ENCODE measurements at regions not wholly inside any gene's neighbourhood (a gene's known extent, or its start where the extent isn't known, plus 50 kb on each side); places are given as distances from the start of the nearest gene placed in this dataset.

- Histone ChIP-seq H3K4me3 (ENCODE audit: low read length) (no peak overlapping the region), H3K36me3 (ENCODE audit: insufficient read depth, low read length) (no peaks in the 10 kb centered on the region), H3K4me2 (ENCODE audit: low read length) (no peak overlapping the region), H3F3A (ENCODE audit: insufficient read depth, low read length, poor library complexity, severe bottlenecking) (no peaks in the 10 kb centered on the region), H3K9ac (ENCODE audit: low read length) (no peak overlapping the region), H3K9me3 (ENCODE audit: low read length) (no peaks in the 10 kb centered on the region), H2AFZ (ENCODE audit: low read depth, low read length) (no peak overlapping the region), H4K20me1 (ENCODE audit: insufficient read depth) (no peaks in the 10 kb centered on the region), H3K27ac (ENCODE audit: low read length) (no peak overlapping the region), H3K79me2 (replicated peaks; ENCODE audit: insufficient read depth, low read length) (no peaks in the 10 kb centered on the region), H3K27me3 (ENCODE audit: insufficient read depth, low read depth, low read length) (no peaks in the 10 kb centered on the region), H3K9me2 (ENCODE audit: insufficient read depth, low read length) (no peaks in the 10 kb centered on the region)
- TF ChIP-seq EZH2 (IDR thresholded peaks at IDR 0.05; ENCODE audit: borderline replicate concordance, insufficient read depth, low read length, poor library complexity, severe bottlenecking), result no peak
- no peak for TF ChIP-seq POLR2AphosphoS5 (IDR thresholded peaks at IDR 0.05)
- TF ChIP-seq EP300 (conservative IDR thresholded peaks at IDR 0.05; ENCODE audit: poor library complexity, severe bottlenecking), result no peak
- no peak for TF ChIP-seq CTCF (IDR thresholded peaks at IDR 0.05; ENCODE audit: poor library complexity, severe bottlenecking)
Measured at GRCh38 chr18:77601567-77601966, 351.9 kb downstream of the GALR1 start.

GRCh38 chr18:77607087-77607486 is 357.4 kb downstream of the GALR1 start:
- H3K9ac ChIP-seq (ENCODE audit: low read length), result no peak overlapping the region
- no peak overlapping the region for H3K4me2 ChIP-seq (ENCODE audit: low read length)
- no peak overlapping the region for H3K4me3 ChIP-seq (ENCODE audit: low read length)
- no peak overlapping the region for H3K27ac ChIP-seq (ENCODE audit: low read length)
- H2AFZ ChIP-seq (ENCODE audit: low read depth, low read length), result no peak overlapping the region
- H3K36me3 ChIP-seq (ENCODE audit: insufficient read depth, low read length), result no peaks in the 10 kb centered on the region
- H3K27me3 ChIP-seq (ENCODE audit: insufficient read depth, low read depth, low read length), result no peaks in the 10 kb centered on the region
- no peak for TF ChIP-seq TAF1 (IDR thresholded peaks at IDR 0.05; ENCODE audit: low read depth)
- TF ChIP-seq EP300 (conservative IDR thresholded peaks at IDR 0.05; ENCODE audit: poor library complexity, severe bottlenecking), result no peak
- no peak for TF ChIP-seq EZH2 (IDR thresholded peaks at IDR 0.05; ENCODE audit: borderline replicate concordance, insufficient read depth, low read length, poor library complexity, severe bottlenecking)
- TF ChIP-seq CTCF (IDR thresholded peaks at IDR 0.05; ENCODE audit: poor library complexity, severe bottlenecking), result no peak
- no peak for TF ChIP-seq SMC3 (conservative IDR thresholded peaks at IDR 0.05; ENCODE audit: poor library complexity)
- no peak for TF ChIP-seq RAD21 (conservative IDR thresholded peaks at IDR 0.05)
- no peak for TF ChIP-seq POLR2AphosphoS5 (IDR thresholded peaks at IDR 0.05)
- no peak for TF ChIP-seq MXI1 (conservative IDR thresholded peaks at IDR 0.05; ENCODE audit: poor library complexity, severe bottlenecking)
- TF ChIP-seq REST (IDR thresholded peaks at IDR 0.05; ENCODE audit: borderline replicate concordance), result no peak
- H3K9me3 ChIP-seq (ENCODE audit: low read length), result no peaks in the 10 kb centered on the region
- H3K9me2 ChIP-seq (ENCODE audit: insufficient read depth, low read length), result no peaks in the 10 kb centered on the region
- no peaks in the 10 kb centered on the region for H3K79me2 ChIP-seq (replicated peaks; ENCODE audit: insufficient read depth, low read length)
- H4K20me1 ChIP-seq (ENCODE audit: insufficient read depth), result no peaks in the 10 kb centered on the region
- no peaks in the 10 kb centered on the region for H3F3A ChIP-seq (ENCODE audit: insufficient read depth, low read length, poor library complexity, severe bottlenecking)
